GM23248 (cell line): ENCODE measurements at regions not wholly inside any gene's neighbourhood (a gene's known extent, or its start where the extent isn't known, plus 50 kb on each side); places are given as distances from the start of the nearest gene placed in this dataset.

ENCODE experiments used
- EZH2 ChIP-seq: fragments of 200-600 bp; sonication (generic); IDR thresholded peaks from 2 replicates; pipeline ENCODE4 v1.6.1; 2018; ENCODE audit warnings: antibody characterized with exemption, mild to moderate bottlenecking; ENCODE audit not compliant: insufficient read depth, poor library complexity, severe bottlenecking
- EZH2phosphoT487 ChIP-seq: fragments of 200-600 bp; sonication (generic); IDR thresholded peaks from 2 replicates; pipeline ENCODE4 v1.6.1; 2018; ENCODE audit warnings: antibody characterized with exemption, moderate library complexity, mild to moderate bottlenecking, low read depth; ENCODE audit not compliant: insufficient read depth

DNA sequence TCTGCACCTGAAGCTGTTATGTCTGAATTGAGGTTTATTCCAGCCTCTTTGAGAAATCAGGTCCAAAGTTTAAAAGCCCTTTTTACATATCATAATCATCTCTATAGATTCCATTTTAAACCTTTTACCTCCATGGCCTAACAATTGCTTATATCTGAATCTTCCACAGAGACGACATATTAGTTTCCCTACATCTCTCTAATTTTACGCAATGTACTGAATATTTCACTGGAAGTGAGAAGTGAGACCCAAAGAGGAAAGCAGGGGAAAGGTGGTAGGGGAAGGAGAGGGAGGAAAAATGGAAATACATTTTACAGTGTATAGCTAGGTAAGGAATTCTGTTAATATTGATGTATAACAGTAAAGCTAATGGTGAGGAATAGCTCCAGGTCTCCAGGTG, 189.6 kb downstream of the MZT1 start:
- TF ChIP-seq EZH2: no peak
- no peak for TF ChIP-seq EZH2phosphoT487
